LNCAP (cell line): ENCODE measurements at regions not wholly inside any gene's neighbourhood (a gene's known extent, or its start where the extent isn't known, plus 50 kb on each side); places are given as distances from the start of the nearest gene placed in this dataset.

Source experiments
- CTCF ChIP-seq: fragments of 450-650 bp; IDR thresholded peaks from 2 replicates; pipeline ENCODE4 v1.5.1; 2017; ENCODE audit warnings: mild to moderate bottlenecking

DNA sequence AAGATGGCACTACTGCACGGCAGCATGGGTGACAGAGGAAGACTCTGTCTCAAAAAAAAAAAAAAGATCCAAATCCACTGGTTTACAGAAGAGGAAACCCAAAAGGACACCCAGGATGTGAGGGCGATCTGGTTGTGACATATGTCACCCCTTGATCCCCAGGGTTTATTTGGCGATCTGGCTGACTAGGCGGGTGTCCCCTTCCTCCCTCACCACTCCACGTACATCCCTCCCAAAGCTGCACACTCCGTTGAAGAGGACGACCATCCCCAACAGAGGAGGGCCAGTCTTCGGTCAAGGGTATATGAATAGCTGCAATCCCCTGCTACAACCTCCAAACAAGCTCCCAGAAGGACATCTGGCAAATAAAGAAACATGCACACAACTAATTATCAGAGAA, 111.6 kb downstream of the HTR5A start:
- TF ChIP-seq CTCF: no peak

GRCh38 chr7:155182406-155182970, 112.4 kb downstream of the HTR5A start:
- TF ChIP-seq CTCF: no peak

GRCh38 chr7:155183655-155184054, 113.5 kb downstream of the HTR5A start:
- no peak for TF ChIP-seq CTCF

DNA sequence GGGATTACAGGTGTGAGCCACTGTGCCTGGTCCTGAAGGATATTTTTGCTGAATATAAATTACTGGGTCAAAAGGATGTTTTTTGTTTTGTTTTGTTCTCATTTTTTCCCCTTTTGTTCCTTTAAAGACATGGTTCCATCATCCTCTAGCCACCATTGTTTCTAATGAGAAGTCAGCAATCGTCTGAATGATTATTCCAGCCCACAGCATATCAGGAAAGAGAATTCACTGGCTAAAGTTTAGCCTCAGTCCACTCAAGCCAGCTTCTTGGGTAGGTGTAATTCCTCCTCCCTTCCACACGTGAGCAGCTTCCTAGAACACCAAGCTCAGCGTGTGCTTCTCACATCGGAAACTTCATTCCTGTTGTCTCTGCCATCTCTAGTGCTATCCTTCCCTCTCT, 112.8 kb upstream of the INSIG1 start:
- TF ChIP-seq CTCF: no peak

- no peak for TF ChIP-seq CTCF
Measured at GRCh38 chr7:155187061-155187785, 110.5 kb upstream of the INSIG1 start.

DNA sequence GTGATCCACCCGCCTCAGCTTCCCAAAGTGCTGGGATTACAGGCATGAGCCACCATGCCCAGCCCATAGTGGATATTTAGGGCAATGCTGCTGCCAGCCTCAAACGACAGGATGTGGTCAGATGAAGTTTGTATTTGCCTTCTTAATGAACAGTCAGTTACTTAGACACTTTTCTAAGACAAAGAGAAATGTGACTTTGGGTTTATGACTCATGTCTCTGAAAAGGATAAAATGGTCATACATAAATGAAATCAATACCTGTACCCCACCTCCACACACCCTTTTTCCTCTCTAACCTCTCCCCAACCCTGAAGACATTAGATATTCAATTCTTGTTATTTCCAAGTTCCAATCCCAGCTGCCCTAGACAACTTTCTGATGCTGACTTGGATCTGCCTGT, 109.3 kb upstream of the INSIG1 start:
- TF ChIP-seq CTCF: no peak

GRCh38 chr7:155188821-155189581, 108.7 kb upstream of the INSIG1 start:
- TF ChIP-seq CTCF: no peak
